ENCODE measurements at regions not wholly inside any gene's neighbourhood (a gene's known extent, or its start where the extent isn't known, plus 50 kb on each side); places are given as distances from the start of the nearest gene placed in this dataset.

DNA sequence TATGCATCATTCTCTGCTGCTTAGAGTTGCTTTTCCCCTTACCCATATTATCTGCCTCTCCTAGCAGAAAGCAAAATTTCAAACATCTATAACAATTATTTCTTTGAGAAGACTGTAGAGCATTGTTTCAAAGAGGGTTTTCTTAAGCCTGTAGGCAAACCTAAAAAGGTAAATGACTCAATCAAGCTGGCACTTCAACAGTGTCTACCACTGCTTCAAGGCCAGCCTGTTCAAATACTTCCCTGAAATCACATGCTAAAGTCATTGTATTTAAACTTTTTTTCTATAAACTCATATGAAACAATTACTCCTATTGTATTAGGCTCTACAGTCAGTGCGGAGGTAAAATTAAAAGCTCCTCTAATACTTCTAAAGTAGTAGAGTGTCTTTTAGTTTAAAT lies 87.1 kb downstream of the OGFRL1 start:
- intact Hi-C loops (cut with DNase I): loop anchor here (5.0 kb wide), 1 partner anchor 137 kb away; no protein-coding TSS in a partner anchor
- H3K27ac ChIP-seq: no peak overlapping the region
- no peaks in the 10 kb centered on the region for H3K27me3 ChIP-seq
- no peaks in the 10 kb centered on the region for H3K9me3 ChIP-seq
- TF ChIP-seq, protein P1, sequence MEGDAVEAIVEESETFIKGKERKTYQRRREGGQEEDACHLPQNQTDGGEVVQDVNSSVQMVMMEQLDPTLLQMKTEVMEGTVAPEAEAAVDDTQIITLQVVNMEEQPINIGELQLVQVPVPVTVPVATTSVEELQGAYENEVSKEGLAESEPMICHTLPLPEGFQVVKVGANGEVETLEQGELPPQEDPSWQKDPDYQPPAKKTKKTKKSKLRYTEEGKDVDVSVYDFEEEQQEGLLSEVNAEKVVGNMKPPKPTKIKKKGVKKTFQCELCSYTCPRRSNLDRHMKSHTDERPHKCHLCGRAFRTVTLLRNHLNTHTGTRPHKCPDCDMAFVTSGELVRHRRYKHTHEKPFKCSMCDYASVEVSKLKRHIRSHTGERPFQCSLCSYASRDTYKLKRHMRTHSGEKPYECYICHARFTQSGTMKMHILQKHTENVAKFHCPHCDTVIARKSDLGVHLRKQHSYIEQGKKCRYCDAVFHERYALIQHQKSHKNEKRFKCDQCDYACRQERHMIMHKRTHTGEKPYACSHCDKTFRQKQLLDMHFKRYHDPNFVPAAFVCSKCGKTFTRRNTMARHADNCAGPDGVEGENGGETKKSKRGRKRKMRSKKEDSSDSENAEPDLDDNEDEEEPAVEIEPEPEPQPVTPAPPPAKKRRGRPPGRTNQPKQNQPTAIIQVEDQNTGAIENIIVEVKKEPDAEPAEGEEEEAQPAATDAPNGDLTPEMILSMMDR (IDR thresholded peaks at IDR 0.05): no peak
- no peak for TF ChIP-seq POLR2A (IDR thresholded peaks at IDR 0.05)
- H3K36me3 ChIP-seq: no peaks in the 10 kb centered on the region
- no peak overlapping the region for H3K4me3 ChIP-seq (replicated peaks in 1 of 3)
- peaks cover 0 to 6% of the 10 kb centered on the region in 2 donors for H3K4me1 ChIP-seq
- no peak for DNase-seq
- WGBS, 2 donors: 93 to 97% methylated on average over 1 of the region's 1 CpG

DNA sequence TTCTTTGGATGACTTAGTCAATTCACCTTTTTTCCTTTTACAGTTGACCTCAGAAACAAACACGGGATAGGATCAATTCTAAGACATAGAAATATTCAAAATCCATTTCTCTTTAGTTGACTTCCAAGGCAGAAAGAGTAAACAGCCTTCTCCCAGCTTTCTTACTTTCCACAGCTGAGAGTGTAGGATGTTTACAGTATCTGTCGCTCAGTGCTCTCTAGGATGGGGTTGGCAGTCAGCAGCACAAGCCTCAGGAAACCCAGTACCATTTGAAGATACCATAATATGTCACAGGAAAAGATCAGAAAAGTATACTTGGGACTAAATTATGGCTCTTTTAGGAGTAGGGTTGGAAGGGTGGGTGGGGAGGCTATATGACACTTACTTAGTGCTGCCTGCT lies 88.2 kb downstream of the OGFRL1 start:
- TF ChIP-seq POLR2A (IDR thresholded peaks at IDR 0.05): no peak
- TF ChIP-seq, protein P1 (IDR thresholded peaks at IDR 0.05): no peak
- H3K27ac ChIP-seq: no peak overlapping the region
- H3K4me1 ChIP-seq: peaks cover 0 to 6% of the 10 kb centered on the region in 2 donors
- intact Hi-C loops (cut with DNase I): loop anchor here (5.0 kb wide), 1 partner anchor 135 kb away; no protein-coding TSS in a partner anchor
- no peak overlapping the region for H3K4me3 ChIP-seq (replicated peaks in 1 of 3)
- no peaks in the 10 kb centered on the region for H3K9me3 ChIP-seq
- H3K36me3 ChIP-seq: no peaks in the 10 kb centered on the region
- no peaks in the 10 kb centered on the region for H3K27me3 ChIP-seq
- 85 to 88% methylated on average over 2 of the region's 2 CpGs for WGBS, 2 donors
- no peak for DNase-seq

DNA sequence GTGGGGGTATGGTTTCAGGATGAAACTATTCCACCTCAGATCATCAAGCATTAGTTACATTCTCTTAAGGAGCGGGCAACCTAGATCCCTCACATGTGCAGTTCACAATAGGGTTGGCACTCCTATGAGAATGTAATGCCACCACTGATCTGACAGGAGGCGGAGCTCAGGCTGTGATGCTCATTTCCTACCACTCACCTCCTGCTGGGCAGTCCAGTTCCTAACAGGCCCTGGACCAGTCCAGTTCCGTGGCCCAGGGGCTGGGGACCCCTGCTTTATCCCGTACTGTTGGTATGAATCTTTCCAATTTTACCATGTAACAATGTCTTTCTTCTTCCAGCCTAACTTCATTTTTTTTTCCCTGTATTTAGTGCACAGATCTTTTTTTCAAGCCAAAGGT lies 94.9 kb downstream of the OGFRL1 start:
- peaks cover 0 to 4% of the 10 kb centered on the region in 2 donors for H3K36me3 ChIP-seq
- H3K27ac ChIP-seq: no peak overlapping the region
- no peaks in the 10 kb centered on the region for H3K27me3 ChIP-seq
- TF ChIP-seq, protein P1 (IDR thresholded peaks at IDR 0.05): no peak
- TF ChIP-seq POLR2A (IDR thresholded peaks at IDR 0.05): no peak
- H3K4me3 ChIP-seq (replicated peaks in 1 of 3): no peak overlapping the region
- no peaks in the 10 kb centered on the region for H3K9me3 ChIP-seq
- H3K4me1 ChIP-seq: peaks cover 22 to 23% of the 10 kb centered on the region in 2 donors
- no peak for DNase-seq
- 78 to 81% methylated on average over 4 of the region's 4 CpGs for WGBS, 2 donors
- intact Hi-C loops (cut with DNase I): no loop called here

DNA sequence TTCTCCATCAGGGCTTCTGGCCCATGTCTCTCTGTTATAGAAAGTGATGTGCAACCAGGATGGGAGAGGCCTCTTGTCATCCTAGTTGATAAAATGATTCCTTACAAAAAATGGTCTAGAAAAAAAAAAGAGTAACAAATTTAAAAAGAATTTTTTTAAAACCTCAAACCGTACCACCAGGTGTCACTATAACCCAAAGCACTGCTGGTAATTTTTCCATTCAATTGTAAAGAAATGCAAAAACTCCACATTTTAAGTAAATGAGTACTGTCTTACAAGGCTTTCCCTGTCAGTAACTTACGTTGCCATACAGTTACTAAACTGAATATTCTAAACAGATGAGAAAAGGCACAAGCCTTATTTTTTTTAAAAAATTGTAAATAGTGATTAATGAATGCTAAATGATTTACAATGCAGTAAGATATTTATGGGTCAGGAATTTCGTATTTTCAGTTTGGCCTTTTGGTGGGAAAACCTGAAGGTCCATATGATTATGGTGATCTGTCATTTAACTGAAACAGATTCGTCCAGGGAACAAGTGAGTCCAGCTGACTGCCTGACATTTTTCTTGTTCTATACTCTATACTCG lies 95.4 kb downstream of the OGFRL1 start:
- 54 to 55% methylated on average over 5 of the region's 5 CpGs for WGBS, 2 donors
- Histone ChIP-seq H3K9me3 (no peaks in the 10 kb centered on the region), H3K27me3 (no peaks in the 10 kb centered on the region), H3K4me1 (peaks cover 21 to 28% of the 10 kb centered on the region in 2 donors), H3K36me3 (peaks cover 0 to 4% of the 10 kb centered on the region in 2 donors), H3K4me3 (replicated peaks in 1 of 3) (no peak overlapping the region), H3K27ac (no peak overlapping the region)
- TF ChIP-seq POLR2A (IDR thresholded peaks at IDR 0.05): no peak
- TF ChIP-seq, protein P1 (IDR thresholded peaks at IDR 0.05): peak; percentile 32 to 78 (median 64)
- intact Hi-C loops (cut with DNase I): no loop called here
- peak in 1 of 2 donors; percentile 19 for DNase-seq

DNA sequence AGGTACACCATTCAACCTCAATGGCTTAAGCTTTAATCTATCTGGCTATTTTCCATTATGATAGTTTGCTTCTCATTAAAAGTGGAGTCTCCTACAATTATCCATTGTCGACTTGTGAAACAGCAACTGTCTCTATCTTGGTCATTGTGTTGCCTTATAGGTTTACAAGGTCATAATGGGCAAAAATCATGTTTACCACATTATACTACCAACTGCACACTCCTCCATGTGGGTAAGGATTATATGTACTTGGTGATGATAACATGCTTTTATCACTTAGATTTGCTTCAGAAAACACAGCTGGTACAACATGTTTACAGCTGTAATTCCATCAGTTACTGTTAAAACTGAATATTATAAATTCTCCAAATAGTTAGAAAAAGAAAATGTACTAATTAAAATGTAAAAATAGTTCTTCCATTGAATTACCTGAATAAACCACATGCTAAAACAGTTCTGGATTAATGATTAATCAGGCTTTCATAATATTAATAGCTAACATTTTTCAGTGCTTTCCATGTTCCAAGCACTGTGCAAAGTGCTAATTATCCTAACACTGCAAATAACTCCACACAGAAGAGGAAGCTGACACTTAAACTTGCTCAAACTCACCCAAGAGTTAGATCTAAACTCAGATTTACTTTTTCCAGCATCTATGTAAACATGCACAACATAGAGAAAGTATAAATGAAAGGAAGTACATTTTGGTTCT lies 96.7 kb downstream of the OGFRL1 start:
- H3K27me3 ChIP-seq: no peaks in the 10 kb centered on the region
- H3K4me3 ChIP-seq (replicated peaks in 1 of 3): no peak overlapping the region
- no peak overlapping the region for H3K27ac ChIP-seq
- H3K9me3 ChIP-seq: no peaks in the 10 kb centered on the region
- TF ChIP-seq POLR2A (IDR thresholded peaks at IDR 0.05): no peak
- TF ChIP-seq, protein P1 (IDR thresholded peaks at IDR 0.05): no peak
- H3K36me3 ChIP-seq: peaks cover 0 to 4% of the 10 kb centered on the region in 2 donors
- no peak for DNase-seq
- H3K4me1 ChIP-seq: peaks cover 20 to 31% of the 10 kb centered on the region in 2 donors
- intact Hi-C loops (cut with DNase I): no loop called here
- 95% methylated on average over 1 of the region's 1 CpG for WGBS, 2 donors

Data from thyroid gland (tissue), 4 donors.